Endothelial cell of umbilical vein (primary cell): ENCODE measurements at regions not wholly inside any gene's neighbourhood (a gene's known extent, or its start where the extent isn't known, plus 50 kb on each side); places are given as distances from the start of the nearest gene placed in this dataset.

Source experiments
- BruUV-seq: library from RNA; stranded (reverse); fragments of 400-500 nt; replicated peaks from 2 replicates; lab custom pipeline; 2021; lab: Mats Ljungman, UMichigan
- CTCF ChIA-PET: fragments of 300-600, 350-600 bp; sonication (Branson Sonifier 250); formaldehyde crosslinking; loops from one replicate; lab custom pipeline; 2021; ENCODE audit warnings: antibody characterized with exemption, inconsistent platforms; lab: Charles Lee
- POLR2A ChIA-PET: fragments of 300-600, 350-600 bp; sonication (Branson Sonifier 250); formaldehyde crosslinking; loops from one replicate; lab custom pipeline; 2021; ENCODE audit warnings: antibody characterized with exemption, inconsistent platforms; lab: Charles Lee
- DNase-seq: peaks from one replicate; pipeline ENCODE4 v3.0.0-alpha.2; 2011; ENCODE audit warnings: low read depth, low spot score
- FAIRE-seq: peaks from 2 replicates; lab custom pipeline; 2011; peaks lifted over from hg19 to GRCh38; lab: Jason Lieb, UNC
- H2AFZ ChIP-seq: 2 replicates; pipeline ENCODE4 v1.6.0; 2012; ENCODE audit warnings: low read depth, low read length, control low read depth, inconsistent platforms
- H3K27ac ChIP-seq: 2 replicates; pipeline ENCODE4 v1.5.1; 2011; ENCODE audit warnings: low read depth, mild to moderate bottlenecking, control low read depth, low read length, moderate library complexity; ENCODE audit not compliant: insufficient read depth
- H3K27me3 ChIP-seq, 2 experiments: 2 replicates each; pipeline versions ENCODE4 v1.6.0 to v1.6.1; 2011; ENCODE audit warnings: low read length in 2 of 2, mixed read lengths in 1 of 2; ENCODE audit not compliant: control insufficient read depth in 2 of 2, insufficient read depth in 2 of 2
- H3K36me3 ChIP-seq, 2 experiments: 2 replicates in 1 of 2; 3 replicates in 1 of 2; pipeline ENCODE4 v1.5.1; 2011; ENCODE audit warnings: low read length in 2 of 2, mild to moderate bottlenecking in 1 of 2, moderate library complexity in 1 of 2; ENCODE audit not compliant: control insufficient read depth in 2 of 2, insufficient read depth in 2 of 2; ENCODE audit errors: extremely low read depth in 1 of 2
- H3K4me1 ChIP-seq: 3 replicates; pipeline ENCODE4 v1.5.1; 2011; ENCODE audit warnings: mild to moderate bottlenecking, low read length; ENCODE audit not compliant: control insufficient read depth, insufficient read depth; ENCODE audit errors: extremely low read depth
- H3K4me2 ChIP-seq: 2 replicates; pipeline ENCODE4 v1.6.1; 2011; ENCODE audit warnings: low read length, control low read depth, mixed read lengths; ENCODE audit not compliant: insufficient read depth
- H3K4me3 ChIP-seq, 3 experiments: fragments of 200-600 bp in 1 of 3; sonication (generic), shearing (Covaris generic) in 1 of 3; replicated peaks in 1 of 3; 2 replicates each; pipeline ENCODE4 v1.5.1; 2011 to 2016; ENCODE audit warnings: control low read depth in 3 of 3, low read length in 3 of 3, mild to moderate bottlenecking in 2 of 3, inconsistent platforms in 1 of 3, low read depth in 1 of 3, moderate library complexity in 1 of 3; ENCODE audit not compliant: insufficient read depth in 1 of 3
- H3K79me2 ChIP-seq: 2 replicates; pipeline ENCODE4 v1.6.0; 2012; ENCODE audit warnings: low read length, inconsistent platforms; ENCODE audit not compliant: control insufficient read depth, insufficient read depth
- H3K9ac ChIP-seq: replicated peaks from 2 replicates; pipeline ENCODE3; 2011; ENCODE audit warnings: low read length, control low read depth; ENCODE audit not compliant: insufficient read depth; ENCODE audit errors: extremely low read depth
- H3K9me1 ChIP-seq: replicated peaks from 3 replicates; pipeline ENCODE4 v1.6.0; 2011; ENCODE audit warnings: mild to moderate bottlenecking, low read length; ENCODE audit not compliant: control insufficient read depth, insufficient read depth; ENCODE audit errors: extremely low read depth
- H3K9me3 ChIP-seq: replicated peaks from 2 replicates; pipeline ENCODE4 v1.5.1; 2012; ENCODE audit warnings: low read length, inconsistent platforms; ENCODE audit not compliant: control insufficient read depth, insufficient read depth
- H4K20me1 ChIP-seq: replicated peaks from 2 replicates; pipeline ENCODE3; 2011; ENCODE audit warnings: mild to moderate bottlenecking, low read length; ENCODE audit not compliant: control insufficient read depth, insufficient read depth; ENCODE audit errors: extremely low read depth
- EZH2 ChIP-seq: IDR thresholded peaks from 2 replicates; pipeline ENCODE4 v1.6.1; 2012; ENCODE audit warnings: borderline replicate concordance, low read depth, mild to moderate bottlenecking, moderate library complexity, low read length, inconsistent platforms; ENCODE audit not compliant: severe bottlenecking
- FOS ChIP-seq: IDR thresholded peaks from 2 replicates; pipeline ENCODE4 v1.6.1; 2011; ENCODE audit warnings: mild to moderate bottlenecking, low read length, moderate library complexity, borderline replicate concordance; ENCODE audit not compliant: insufficient read depth
- GATA2 ChIP-seq: IDR thresholded peaks from 2 replicates; pipeline ENCODE4 v1.7.0; 2011; ENCODE audit warnings: low read depth, mild to moderate bottlenecking, moderate library complexity, mixed read lengths, low read length; ENCODE audit not compliant: insufficient read length, insufficient read depth
- JUN ChIP-seq: IDR thresholded peaks from 2 replicates; pipeline ENCODE4 v1.6.1; 2011; ENCODE audit warnings: borderline replicate concordance, low read depth; ENCODE audit not compliant: insufficient read length, insufficient read depth
- MYC ChIP-seq: IDR thresholded peaks from one replicate; pipeline ENCODE4 v1.6.1; 2011; ENCODE audit warnings: mild to moderate bottlenecking, low read depth, low read length
- POLR2A ChIP-seq: IDR thresholded peaks from 2 replicates; pipeline ENCODE4 v1.6.1; 2012; ENCODE audit warnings: low read depth, mild to moderate bottlenecking, control low read depth, low read length
- POLR2AphosphoS5 ChIP-seq: IDR thresholded peaks from 2 replicates; pipeline ENCODE4 v1.6.1; 2012; ENCODE audit warnings: low read depth, mild to moderate bottlenecking, control low read depth, low read length, moderate library complexity; ENCODE audit not compliant: insufficient read depth
- dilution Hi-C: fragments of 300-500 bp; cut with MboI; formaldehyde crosslinking; loops from one replicate; pipeline ENCODE4 v1.15.0; 2019; ENCODE audit warnings: low sequenced_read_pairs; ENCODE audit not compliant: extremely low pct_ligation_motif_present
- intact Hi-C: fragments of 100-400 bp; cut with micrococcal nuclease; formaldehyde crosslinking; loops from one replicate; pipeline ENCODE4 v1.10.0; 2022
- TF ChIP-seq, protein P1 (sequence below): IDR thresholded peaks from 2 replicates; pipeline ENCODE4 v1.6.1; 2011; ENCODE audit not compliant: insufficient read depth, insufficient read length
- TF ChIP-seq, protein P2 (sequence below), 2 donors: IDR thresholded peaks; 1 replicate in 1 of 2; 2 replicates in 1 of 2; pipeline ENCODE4 v1.5.1; 2011; ENCODE audit warnings: low read length in 2 of 2, mild to moderate bottlenecking in 2 of 2, moderate library complexity in 2 of 2, control low read depth in 1 of 2, inconsistent platforms in 1 of 2, low read depth in 1 of 2; ENCODE audit not compliant: insufficient read depth in 1 of 2; ENCODE audit errors: extremely low read depth in 1 of 2

DNA sequence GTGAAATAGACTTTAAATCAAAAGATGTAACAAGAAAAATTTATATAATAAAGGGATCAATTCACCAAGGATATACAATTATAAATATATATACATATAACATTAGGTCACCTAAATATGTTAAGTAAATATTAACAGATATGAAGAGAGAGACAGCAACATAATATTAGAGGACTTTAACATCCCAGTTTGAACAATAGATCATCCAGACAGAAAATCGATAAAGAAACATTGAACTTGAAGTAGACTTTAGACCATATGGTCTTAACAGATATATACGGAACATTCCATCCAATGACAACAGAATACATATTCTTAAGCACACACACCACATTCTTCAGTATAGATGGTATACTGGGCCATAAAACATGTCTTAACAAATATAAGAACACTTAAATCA, 649.6 kb upstream of the SETBP1 start:
- no peaks in the 10 kb centered on the region for H3K79me2 ChIP-seq
- FAIRE-seq, result no peak
- no peak for DNase-seq
- no peak overlapping the region for H3K27ac ChIP-seq
- H3K9ac ChIP-seq, result no peak overlapping the region
- TF ChIP-seq FOS (no peak), GATA2 (no peak), JUN (no peak), POLR2AphosphoS5 (no peak), POLR2A (no peak), EZH2 (no peak), MYC (no peak)
- TF ChIP-seq, protein P1, sequence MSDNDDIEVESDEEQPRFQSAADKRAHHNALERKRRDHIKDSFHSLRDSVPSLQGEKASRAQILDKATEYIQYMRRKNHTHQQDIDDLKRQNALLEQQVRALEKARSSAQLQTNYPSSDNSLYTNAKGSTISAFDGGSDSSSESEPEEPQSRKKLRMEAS, result no peak
- TF ChIP-seq, protein P2, sequence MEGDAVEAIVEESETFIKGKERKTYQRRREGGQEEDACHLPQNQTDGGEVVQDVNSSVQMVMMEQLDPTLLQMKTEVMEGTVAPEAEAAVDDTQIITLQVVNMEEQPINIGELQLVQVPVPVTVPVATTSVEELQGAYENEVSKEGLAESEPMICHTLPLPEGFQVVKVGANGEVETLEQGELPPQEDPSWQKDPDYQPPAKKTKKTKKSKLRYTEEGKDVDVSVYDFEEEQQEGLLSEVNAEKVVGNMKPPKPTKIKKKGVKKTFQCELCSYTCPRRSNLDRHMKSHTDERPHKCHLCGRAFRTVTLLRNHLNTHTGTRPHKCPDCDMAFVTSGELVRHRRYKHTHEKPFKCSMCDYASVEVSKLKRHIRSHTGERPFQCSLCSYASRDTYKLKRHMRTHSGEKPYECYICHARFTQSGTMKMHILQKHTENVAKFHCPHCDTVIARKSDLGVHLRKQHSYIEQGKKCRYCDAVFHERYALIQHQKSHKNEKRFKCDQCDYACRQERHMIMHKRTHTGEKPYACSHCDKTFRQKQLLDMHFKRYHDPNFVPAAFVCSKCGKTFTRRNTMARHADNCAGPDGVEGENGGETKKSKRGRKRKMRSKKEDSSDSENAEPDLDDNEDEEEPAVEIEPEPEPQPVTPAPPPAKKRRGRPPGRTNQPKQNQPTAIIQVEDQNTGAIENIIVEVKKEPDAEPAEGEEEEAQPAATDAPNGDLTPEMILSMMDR (IDR thresholded peaks at IDR 0.05; ENCODE audit: extremely low read depth in 1 of 2, insufficient read depth in 1 of 2, low read depth in 1 of 2, low read length in 2 of 2), result no peak
- BruUV-seq, result no TSS peak
- no peak overlapping the region for H2AFZ ChIP-seq
- H3K4me1 ChIP-seq, result no peaks in the 10 kb centered on the region
- dilution Hi-C loops, result no loop called here
- H3K9me3 ChIP-seq, result no peaks in the 10 kb centered on the region
- no peaks in the 10 kb centered on the region for H4K20me1 ChIP-seq
- no peak overlapping the region for H3K4me2 ChIP-seq
- no peak overlapping the region for H3K4me3 ChIP-seq
- H3K27me3 ChIP-seq, result no peaks in the 10 kb centered on the region
- CTCF ChIA-PET, result no interaction called here
- intact Hi-C loops, result no loop called here
- H3K36me3 ChIP-seq, result no peaks in the 10 kb centered on the region
- POLR2A ChIA-PET, result no interaction called here
- H3K9me1 ChIP-seq, result no peaks in the 10 kb centered on the region
